GM08714 (cell line): ENCODE measurements at regions not wholly inside any gene's neighbourhood (a gene's known extent, or its start where the extent isn't known, plus 50 kb on each side); places are given as distances from the start of the nearest gene placed in this dataset.

Experiments
- H3K4me3 ChIP-seq: fragments of 200-500 bp; sonication (Bioruptor generic); 2 replicates; pipeline ENCODE4 v1.5.1; 2014; ENCODE audit warnings: mild to moderate bottlenecking, low read length, inconsistent platforms
- ZNF274 ChIP-seq: IDR thresholded peaks from 2 replicates; pipeline ENCODE4 v1.6.1; 2012; ENCODE audit warnings: mild to moderate bottlenecking, low read depth, low read length

DNA sequence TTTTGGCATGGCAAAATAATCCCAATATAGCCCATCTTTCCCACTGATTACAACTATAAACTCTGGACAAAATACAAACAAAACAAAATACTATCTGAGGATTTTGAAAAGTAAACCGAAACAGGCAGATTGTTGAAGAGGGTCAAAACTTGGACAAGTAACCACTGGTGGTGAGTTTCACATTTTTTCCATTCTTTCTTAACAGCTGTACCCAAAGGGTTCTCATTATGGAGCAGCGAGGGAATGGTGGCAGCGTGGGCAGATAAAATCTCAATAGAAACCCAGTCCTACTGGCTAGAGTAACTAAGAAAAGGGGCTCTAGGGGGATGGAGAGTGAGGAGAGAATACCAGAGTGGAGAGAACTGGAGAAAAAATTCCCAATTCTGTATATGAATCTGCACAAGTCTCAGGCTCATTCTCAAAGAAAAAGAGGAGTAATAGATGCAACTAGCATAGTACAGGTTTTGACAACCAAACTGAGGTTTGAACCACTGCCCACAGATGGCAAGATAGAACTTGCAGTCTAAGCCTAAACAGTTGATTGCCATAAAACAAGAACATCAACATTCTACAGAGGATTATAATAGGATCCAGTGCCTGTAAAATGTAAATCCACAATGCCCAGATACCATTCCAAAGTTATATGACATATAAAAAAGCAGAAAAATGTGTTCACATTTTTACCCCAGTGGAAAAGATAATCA is 284.5 kb downstream of the KCNRG start:
- no peak overlapping the region for H3K4me3 ChIP-seq
- TF ChIP-seq ZNF274: no peak

DNA sequence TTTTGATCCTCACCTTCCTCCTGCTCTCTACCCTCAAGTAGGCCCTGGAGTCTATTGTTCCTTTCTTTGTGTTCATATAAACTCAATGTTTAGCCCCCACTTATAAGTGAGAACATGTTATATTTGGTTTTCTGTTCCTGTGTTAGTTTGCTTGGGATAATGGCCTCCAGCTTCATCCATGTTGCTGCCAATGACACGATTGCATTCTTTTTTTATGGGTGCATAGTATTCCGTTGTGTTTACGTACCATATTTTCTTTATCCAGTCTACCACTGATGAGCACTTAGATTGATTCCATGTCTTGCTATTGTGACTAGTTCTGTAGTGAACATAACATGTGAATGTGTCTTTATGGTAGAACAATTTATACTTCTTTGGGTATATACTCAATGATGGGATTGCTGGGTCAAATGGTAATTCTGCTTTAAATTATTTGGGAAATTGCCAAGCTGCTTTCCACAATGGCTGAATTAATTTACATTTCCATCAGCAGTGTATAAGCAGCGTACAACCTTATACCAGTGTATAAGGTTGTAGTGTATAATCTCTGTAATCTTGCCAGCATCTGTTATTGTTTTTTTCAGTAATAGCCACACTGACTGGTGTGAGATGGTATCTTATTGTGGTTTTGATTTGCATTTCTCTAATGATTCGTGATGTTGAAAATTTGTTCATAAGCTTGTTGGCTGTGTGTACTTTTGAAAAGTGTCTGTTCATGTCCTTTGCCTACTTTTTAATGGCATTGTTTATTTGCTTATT is 288.9 kb downstream of the KCNRG start:
- H3K4me3 ChIP-seq: no peak overlapping the region
- TF ChIP-seq ZNF274: no peak

DNA sequence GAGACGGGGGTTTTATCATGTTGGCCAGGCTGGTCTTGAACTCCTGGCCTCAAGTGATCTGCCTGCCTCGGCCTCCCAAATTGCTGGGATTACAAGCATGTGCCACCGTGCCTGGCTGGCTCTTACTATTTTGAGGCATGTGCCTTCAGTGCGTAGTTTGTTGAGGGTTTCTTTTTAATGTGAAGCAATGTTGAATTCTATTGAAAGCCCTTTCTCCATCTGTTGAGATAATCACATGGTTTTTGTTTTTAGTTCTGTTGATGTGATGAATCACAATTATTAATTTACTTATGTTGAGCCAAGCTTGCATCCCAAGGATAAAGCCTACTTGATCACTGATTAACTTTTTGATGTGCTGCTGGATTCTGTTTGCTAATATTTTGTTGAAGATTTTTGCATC is 290.9 kb downstream of the KCNRG start:
- H3K4me3 ChIP-seq: no peak overlapping the region
- TF ChIP-seq ZNF274: no peak

DNA sequence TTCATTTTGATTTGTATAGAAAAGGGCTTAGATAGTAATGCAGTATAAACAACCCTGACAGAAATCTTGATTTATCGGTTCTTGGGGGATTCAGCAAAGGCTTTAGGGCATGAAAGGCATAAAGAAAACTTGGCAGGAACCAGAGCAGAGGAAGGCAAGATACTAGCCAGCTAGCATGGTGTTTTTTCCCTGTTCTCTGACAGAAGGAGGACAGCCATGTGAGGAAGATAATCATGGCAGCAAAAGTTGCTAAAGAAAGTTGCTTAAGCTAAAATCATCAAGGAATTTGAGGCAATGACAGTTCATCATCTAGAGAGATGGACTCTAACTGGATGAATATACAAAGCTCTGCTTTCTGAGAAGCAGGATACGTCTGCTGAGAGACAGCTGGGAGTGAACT is 294.1 kb downstream of the KCNRG start:
- no peak for TF ChIP-seq ZNF274
- H3K4me3 ChIP-seq: no peak overlapping the region

DNA sequence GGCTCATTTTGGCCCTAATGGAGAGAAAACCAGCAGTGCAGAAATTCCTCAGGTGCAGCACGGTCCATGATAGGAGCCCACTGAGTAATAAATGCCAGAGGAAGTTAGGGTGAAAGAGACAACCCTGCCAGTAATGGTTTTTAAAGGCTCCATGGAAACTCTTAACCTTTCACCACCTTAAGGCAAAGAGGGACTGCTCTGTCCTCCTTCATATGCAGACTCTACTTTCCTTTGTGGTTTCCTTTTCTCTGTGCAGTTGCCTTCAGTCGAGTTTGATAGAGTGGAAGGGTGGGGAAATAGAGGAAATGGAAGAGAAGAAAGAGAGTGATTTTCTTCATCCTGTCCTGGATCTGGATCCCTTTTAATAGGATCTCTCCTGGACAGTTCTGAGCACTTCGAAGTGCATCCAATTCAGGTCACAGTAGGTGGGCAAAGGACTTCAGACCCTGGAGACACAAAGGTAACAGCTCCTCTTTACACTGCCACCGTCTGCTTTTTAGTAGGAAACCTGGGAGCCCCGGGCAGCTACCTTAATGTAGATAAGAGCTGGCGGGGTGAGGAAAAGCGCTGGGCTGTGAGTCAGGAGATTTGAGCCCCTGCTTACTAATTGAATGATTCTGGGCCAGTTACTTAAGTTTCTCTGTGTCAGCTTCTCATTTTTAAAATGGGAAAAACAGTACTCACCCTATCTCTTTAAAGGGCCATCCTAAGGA is 294.8 kb downstream of the KCNRG start:
- H3K4me3 ChIP-seq: no peak overlapping the region
- TF ChIP-seq ZNF274: no peak

DNA sequence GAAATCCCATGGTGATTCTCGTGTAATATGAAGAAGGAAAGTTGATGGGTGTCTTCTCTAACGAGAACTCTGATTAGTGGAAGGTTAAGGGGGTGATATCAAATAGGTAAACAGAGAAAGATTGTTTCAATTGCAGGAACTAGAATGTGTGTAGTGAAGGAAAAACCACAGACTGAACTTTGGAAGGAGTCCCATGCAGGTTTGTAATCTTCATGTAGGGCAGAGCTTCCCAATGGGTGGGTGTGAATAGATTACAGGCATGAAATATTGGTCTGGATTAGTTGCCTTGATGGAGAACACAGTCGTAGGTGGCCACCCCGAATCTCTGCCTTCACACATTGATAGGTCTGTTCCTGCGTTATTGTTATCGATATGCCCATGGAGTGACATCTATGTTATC is 295.5 kb downstream of the KCNRG start:
- no peak for TF ChIP-seq ZNF274

DNA sequence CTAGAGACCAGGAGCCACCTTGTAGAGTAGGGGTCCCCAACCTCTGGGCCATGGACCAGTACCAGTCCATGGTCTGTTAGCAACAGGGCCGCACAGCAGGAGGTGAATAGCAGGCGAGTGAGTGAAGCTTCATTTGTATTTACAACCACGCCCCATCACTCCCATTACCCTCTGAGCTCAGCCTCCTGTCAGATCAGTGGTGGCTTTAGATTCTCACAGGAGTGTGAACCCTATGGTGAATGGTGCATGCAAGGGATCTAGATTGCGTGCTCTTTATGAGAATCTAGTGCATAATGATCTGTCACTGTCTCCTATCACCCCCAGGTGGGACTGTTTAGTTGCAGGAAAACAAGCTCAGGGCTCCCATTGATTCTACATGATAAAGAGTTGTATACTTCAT is 303.6 kb downstream of the KCNRG start:
- no peak for TF ChIP-seq ZNF274
- no peak overlapping the region for H3K4me3 ChIP-seq

More for the DNA sequence above, 295.5 kb downstream of the KCNRG start:
- H3K4me3 ChIP-seq: no peak overlapping the region

DNA sequence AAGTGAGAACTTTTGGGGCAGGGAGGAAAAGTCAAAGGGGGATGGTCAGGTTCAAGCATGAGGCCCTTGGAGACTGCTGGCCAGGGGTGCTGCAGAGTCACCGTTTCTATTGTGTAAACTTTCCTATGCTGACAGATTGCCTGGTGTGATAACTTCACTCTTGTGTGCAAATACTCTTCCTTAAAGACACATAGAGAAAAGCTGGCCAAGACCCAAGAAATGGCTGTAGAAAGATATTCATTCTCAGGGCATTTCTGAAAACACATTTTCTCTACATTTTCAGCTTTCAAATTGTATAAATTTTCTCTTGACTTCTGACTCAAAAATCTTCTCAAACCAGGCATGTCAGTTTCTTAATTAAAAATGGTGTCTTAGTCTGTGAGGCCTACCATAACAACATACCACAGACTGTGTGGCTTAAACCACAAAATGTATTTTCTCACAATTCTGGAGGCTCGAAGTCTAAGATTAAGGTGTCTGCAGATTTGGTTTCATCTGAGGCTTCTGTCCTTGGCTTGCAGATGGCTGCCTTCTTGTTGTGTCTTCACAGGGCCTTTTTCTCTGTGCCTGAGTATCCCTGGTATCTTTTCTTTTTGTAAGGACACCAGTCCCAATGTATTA is 304.5 kb downstream of the KCNRG start:
- no peak overlapping the region for H3K4me3 ChIP-seq
- no peak for TF ChIP-seq ZNF274

DNA sequence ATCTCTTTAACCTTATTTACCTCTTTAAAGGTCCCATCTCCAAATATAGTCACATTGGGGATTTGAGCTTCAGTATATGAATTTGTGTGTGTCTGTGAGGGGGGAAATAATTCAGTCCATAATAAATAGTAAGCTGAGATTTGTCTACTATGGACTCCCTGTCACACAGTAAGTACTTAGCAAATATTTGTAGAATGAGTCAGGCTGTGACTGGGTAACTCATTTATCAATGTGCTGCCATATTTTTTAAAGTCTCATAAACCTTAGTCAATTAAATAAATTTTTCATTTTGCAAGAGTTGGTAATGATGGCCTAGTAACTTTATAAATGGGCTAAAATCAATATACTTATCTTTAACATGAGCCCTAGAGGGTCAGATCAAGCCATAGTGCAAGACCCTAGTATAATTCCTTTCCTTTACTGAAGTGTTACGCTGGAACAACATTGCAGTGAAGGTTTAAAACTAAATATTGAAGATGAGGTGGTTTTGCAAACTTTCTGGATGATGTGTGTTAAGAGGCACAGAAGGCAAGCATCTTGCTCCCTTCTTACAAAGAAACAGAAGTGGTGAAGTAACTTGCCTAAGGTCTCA is 305.1 kb downstream of the KCNRG start:
- H3K4me3 ChIP-seq: no peak overlapping the region
- no peak for TF ChIP-seq ZNF274

DNA sequence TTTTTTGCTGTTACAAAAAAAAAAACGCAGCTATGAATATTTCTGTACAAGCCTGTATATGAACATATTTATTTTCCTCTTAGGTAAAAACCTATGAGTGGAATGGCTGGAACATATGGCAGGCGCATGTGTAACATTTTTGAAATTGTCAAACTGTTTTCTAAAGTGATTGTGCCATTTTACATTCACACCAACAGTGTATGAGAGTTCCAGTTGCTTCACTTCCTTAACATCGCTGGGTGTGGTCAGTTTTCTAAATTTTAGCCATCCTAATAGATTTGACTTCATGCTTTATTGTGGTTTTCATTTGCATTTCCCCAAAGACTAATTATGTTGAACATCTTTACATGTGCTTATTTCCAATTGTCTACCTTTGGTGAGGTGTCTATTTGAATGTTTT is 306.8 kb downstream of the KCNRG start:
- no peak overlapping the region for H3K4me3 ChIP-seq
- no peak for TF ChIP-seq ZNF274

DNA sequence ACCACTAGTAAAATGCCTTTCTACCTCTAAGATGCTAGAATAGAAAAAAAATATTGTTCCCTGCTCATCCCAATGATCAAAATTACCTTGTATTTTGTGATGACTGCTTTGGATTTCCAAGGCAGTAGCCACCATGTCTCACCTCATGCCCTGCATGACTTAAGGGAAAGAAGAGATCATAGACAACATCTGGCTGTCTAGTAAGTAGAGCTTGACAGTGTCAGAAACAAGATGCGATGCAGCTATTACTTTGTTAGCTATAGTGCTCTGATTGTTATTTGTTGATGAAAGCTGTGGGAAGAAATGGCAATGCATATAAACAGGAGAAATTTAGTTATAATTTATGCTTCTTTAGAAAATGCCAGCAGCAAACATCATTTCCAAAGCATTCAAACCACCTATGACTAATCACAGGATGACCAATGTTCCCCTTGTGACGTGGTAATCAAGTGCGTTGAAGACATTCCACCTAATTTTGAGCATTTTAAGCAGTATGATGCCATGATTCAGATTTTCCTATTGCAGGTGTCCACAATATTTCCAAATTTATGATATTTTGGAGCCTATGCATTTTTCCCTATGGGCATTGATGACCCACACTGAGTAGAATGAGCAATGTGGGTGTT is 308.3 kb downstream of the KCNRG start:
- TF ChIP-seq ZNF274: no peak

DNA sequence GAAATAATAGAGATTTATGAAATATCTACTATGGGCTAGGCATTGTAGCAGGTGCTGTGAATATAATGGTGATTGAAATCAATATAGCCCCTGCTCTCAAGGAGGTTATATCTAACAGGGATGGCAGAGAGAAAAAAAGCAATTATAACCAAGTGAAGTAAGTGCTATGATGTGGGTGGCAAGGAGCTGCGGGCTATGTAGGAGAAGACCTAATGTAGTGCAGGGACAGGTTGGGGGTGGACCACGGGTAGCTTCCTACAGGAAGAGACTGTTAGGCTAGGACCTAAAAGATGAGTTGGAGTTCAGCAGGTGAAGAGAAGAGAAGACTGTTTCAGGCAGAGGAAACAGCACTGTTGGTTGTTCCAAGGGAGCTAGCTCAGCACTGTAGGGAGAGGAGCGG is 311.0 kb downstream of the KCNRG start:
- no peak for TF ChIP-seq ZNF274
- H3K4me3 ChIP-seq: no peak overlapping the region

More for the DNA sequence above, 308.3 kb downstream of the KCNRG start:
- no peak overlapping the region for H3K4me3 ChIP-seq

DNA sequence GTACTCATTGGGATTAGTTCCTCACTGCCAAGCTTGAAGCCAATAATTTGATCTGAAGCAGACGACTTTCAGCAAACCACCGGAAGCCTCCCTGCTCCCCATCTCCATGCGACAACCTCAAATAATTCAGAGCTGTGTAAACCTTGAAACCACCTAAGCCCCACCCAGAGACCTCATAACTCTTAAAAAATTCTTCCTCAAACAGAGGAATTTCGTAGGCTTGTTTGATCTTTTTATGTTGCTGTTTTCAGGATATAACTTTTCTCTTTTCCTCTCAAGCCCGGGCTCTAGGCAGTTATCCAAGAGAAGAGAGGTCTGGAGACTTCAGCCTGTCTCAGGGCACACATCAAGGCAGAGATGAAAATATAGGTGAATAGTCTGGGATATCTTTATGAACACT is 311.6 kb downstream of the KCNRG start:
- no peak for TF ChIP-seq ZNF274
- H3K4me3 ChIP-seq: no peak overlapping the region
